AG04450 (cell line): ENCODE measurements at regions not wholly inside any gene's neighbourhood (a gene's known extent, or its start where the extent isn't known, plus 50 kb on each side); places are given as distances from the start of the nearest gene placed in this dataset.

Experiments
- CTCF ChIA-PET: fragments of 300-600, 350-600 bp; formaldehyde crosslinking; extraction: SDS; loops from one replicate; lab custom pipeline; 2022; ENCODE audit warnings: antibody characterized with exemption, inconsistent platforms; lab: Charles Lee
- POLR2A ChIA-PET: fragments of 350-600 bp; formaldehyde crosslinking; extraction: SDS; loops from one replicate; lab custom pipeline; 2021; ENCODE audit warnings: antibody characterized with exemption, inconsistent platforms; lab: Yijun Ruan, JAX
- DNase-seq: peaks from one replicate; pipeline ENCODE4 v3.0.0-alpha.2; 2011; ENCODE audit warnings: low read depth, low spot score
- H3K27ac ChIP-seq: one replicate; pipeline ENCODE4 v1.5.1; 2012; ENCODE audit warnings: low read depth, low read length, control low read depth
- H3K27me3 ChIP-seq: one replicate; pipeline ENCODE4 v1.6.0; 2012; ENCODE audit warnings: low read length; ENCODE audit not compliant: control insufficient read depth, insufficient read depth
- H3K4me3 ChIP-seq: 2 replicates; pipeline ENCODE4 v1.5.1; 2011; ENCODE audit warnings: mild to moderate bottlenecking, low read depth, low read length, control low read depth
- H3K9me3 ChIP-seq: 2 replicates; pipeline ENCODE4 v1.5.1; 2012; ENCODE audit warnings: low read length; ENCODE audit not compliant: control insufficient read depth, insufficient read depth
- CTCF ChIP-seq: IDR thresholded peaks from 2 replicates; pipeline ENCODE4 v1.5.1; 2011; ENCODE audit warnings: low read depth, low read length, control low read depth, inconsistent platforms

DNA sequence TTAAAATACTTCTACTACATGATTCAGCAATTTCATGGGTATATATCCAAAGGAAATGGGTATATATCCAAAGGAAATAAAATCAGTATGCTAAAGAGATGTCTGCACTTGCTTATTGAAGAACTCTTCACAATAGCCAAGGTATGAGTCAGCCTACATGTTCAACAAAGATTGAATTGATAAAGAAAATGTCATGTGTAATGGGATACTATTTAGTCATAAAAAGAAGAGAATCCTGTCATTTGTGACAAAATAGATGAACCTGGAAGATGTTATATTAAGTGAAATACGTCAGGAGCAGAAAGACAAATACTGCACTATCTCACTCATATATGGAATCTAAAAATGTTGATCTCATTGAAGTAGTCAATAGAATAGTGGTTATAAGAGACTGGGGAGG is 944.5 kb upstream of the CTNND2 start:
- Histone ChIP-seq H3K27ac (no peak overlapping the region), H3K4me3 (no peak overlapping the region), H3K9me3 (peaks cover 8% of the 10 kb centered on the region; the same call in 1 of the 2 replicates), H3K27me3 (no peaks in the 10 kb centered on the region)
- POLR2A ChIA-PET, result no interaction called here
- no peak for DNase-seq
- CTCF ChIA-PET, result no interaction called here
- no peak for TF ChIP-seq CTCF

- Histone ChIP-seq H3K9me3 (peaks cover 10% of the 10 kb centered on the region; the same call in 1 of the 2 replicates), H3K4me3 (no peak overlapping the region), H3K27ac (no peak overlapping the region), H3K27me3 (no peaks in the 10 kb centered on the region)
- ChIA-PET CTCF (no interaction called here), POLR2A (no interaction called here)
- no peak for DNase-seq
- no peak for TF ChIP-seq CTCF
Measured at GRCh38 chr5:12845549-12846159, 941.4 kb upstream of the CTNND2 start.

DNA sequence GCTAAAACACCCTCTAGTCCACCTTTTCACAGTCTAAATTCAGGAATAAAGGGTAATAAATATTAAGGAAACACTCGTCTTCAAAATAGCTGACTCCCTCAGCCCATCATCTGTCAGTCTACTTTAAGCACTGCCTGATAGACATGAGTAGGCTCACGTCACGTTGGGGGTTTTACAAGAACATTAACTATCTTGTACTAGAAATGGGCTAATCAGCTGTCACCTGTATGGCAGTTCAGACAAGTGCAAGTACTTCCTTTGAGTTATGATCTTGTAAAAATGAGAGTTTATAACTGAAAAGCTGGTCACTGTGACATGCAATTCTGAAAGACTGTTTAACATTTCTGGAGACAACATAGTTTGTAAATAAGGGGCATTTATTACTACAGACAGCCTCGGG is 936.7 kb upstream of the CTNND2 start:
- H3K27me3 ChIP-seq, result no peaks in the 10 kb centered on the region
- H3K4me3 ChIP-seq, result no peak overlapping the region
- ChIA-PET CTCF (no interaction called here), POLR2A (no interaction called here)
- H3K9me3 ChIP-seq, result peaks cover 10% of the 10 kb centered on the region; the same call in 1 of the 2 replicates
- no peak for TF ChIP-seq CTCF
- DNase-seq, result no peak
- H3K27ac ChIP-seq, result no peak overlapping the region

DNA sequence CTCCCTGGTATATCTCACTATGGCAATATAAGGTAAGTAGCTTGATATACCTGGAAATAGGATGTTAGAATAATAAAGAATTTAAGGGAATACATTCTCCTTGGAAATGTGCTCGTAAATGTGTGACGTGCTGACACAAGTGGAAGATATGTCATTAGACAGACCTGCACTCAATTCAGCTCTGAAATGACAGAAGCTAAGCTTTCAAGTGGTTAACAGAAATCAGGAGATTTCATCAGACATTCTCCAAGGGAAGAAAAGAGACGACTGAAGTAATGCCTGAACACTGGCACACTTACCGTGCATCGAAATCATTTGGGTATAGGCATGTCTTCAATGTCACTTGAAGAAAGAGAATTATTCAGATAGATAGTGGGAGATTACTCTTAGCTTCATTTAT is 933.3 kb upstream of the CTNND2 start:
- no peak for DNase-seq
- TF ChIP-seq CTCF, result no peak
- Histone ChIP-seq H3K4me3 (no peak overlapping the region), H3K9me3 (0 out of 2 replicates have a peak, but pooled peaks cover 2% of the 10 kb centered on the region), H3K27ac (no peak overlapping the region), H3K27me3 (no peaks in the 10 kb centered on the region)
- ChIA-PET CTCF (interaction anchor here (0.7 kb wide), 1 partner anchor 402 kb away, joined by 3 read pairs; no protein-coding TSS in a partner anchor), POLR2A (no interaction called here)

- ChIA-PET POLR2A (no interaction called here), CTCF (no interaction called here)
- DNase-seq, result no peak
- no peak for TF ChIP-seq CTCF
- H3K27me3 ChIP-seq, result no peaks in the 10 kb centered on the region
- H3K27ac ChIP-seq, result no peak overlapping the region
- H3K9me3 ChIP-seq, result no peaks in the 10 kb centered on the region
- no peak overlapping the region for H3K4me3 ChIP-seq
Measured at GRCh38 chr5:12825163-12825562, 920.9 kb upstream of the CTNND2 start.
